CD4-positive, alpha-beta memory T cell (primary cell): ENCODE measurements at regions not wholly inside any gene's neighbourhood (a gene's known extent, or its start where the extent isn't known, plus 50 kb on each side); places are given as distances from the start of the nearest gene placed in this dataset.

Source experiments
- CTCF ChIA-PET: fragments of 350-600 bp; sonication (Branson Sonifier 250); formaldehyde crosslinking; loops from one replicate; lab custom pipeline; 2021; ENCODE audit warnings: inconsistent platforms; ENCODE audit not compliant: partially characterized antibody; lab: Charles Lee
- POLR2A ChIA-PET: fragments of 350-600 bp; sonication (Branson Sonifier 250); formaldehyde crosslinking; loops from one replicate; lab custom pipeline; 2021; ENCODE audit not compliant: partially characterized antibody; lab: Charles Lee
- DNase-seq, 5 donors: peaks; one replicate each; pipeline versions ENCODE4 v3.0.0 to v3.0.0-alpha.2; 2020 to 2022; ENCODE audit warnings: mixed read lengths in 1 of 5
- H3K27ac ChIP-seq: one replicate; pipeline ENCODE4 v1.7.0; 2013; ENCODE audit warnings: low read depth, low read length
- H3K27me3 ChIP-seq: 2 replicates; pipeline ENCODE4 v1.7.0; 2013; ENCODE audit warnings: mild to moderate bottlenecking, low read length, moderate library complexity; ENCODE audit not compliant: insufficient read depth
- H3K36me3 ChIP-seq: 2 replicates; pipeline ENCODE4 v1.7.0; 2013; ENCODE audit warnings: mild to moderate bottlenecking, low read length, moderate library complexity; ENCODE audit not compliant: insufficient read depth
- H3K4me1 ChIP-seq: 2 replicates; pipeline ENCODE4 v1.7.0; 2013; ENCODE audit warnings: mild to moderate bottlenecking, low read length, moderate library complexity; ENCODE audit not compliant: insufficient read depth
- H3K4me3 ChIP-seq, 2 donors: one replicate each; pipeline ENCODE4 v1.7.0; 2013; ENCODE audit warnings: low read length in 2 of 2, mild to moderate bottlenecking in 1 of 2
- H3K9me3 ChIP-seq, 2 donors: one replicate each; pipeline ENCODE4 v1.7.0; 2013; ENCODE audit warnings: low read length in 2 of 2, control low read depth in 1 of 2; ENCODE audit not compliant: control insufficient read depth in 1 of 2
- H3K27ac Mint-ChIP-seq, 7 donors: one replicate each; pipeline ENCODE4 v1.8.0; 2020 to 2021; ENCODE audit warnings: mixed read lengths in 7 of 7, mild to moderate bottlenecking in 6 of 7, inconsistent platforms in 3 of 7, moderate library complexity in 3 of 7
- H3K27me3 Mint-ChIP-seq, 2 donors: one replicate each; pipeline ENCODE4 v1.8.0; 2020 to 2021; ENCODE audit warnings: mixed read lengths in 2 of 2
- H3K36me3 Mint-ChIP-seq, 2 donors: one replicate each; pipeline ENCODE4 v1.8.0; 2020 to 2021; ENCODE audit warnings: mixed read lengths in 2 of 2, inconsistent platforms in 1 of 2, mild to moderate bottlenecking in 1 of 2
- H3K4me1 Mint-ChIP-seq, 4 donors: one replicate each; pipeline ENCODE4 v1.8.0; 2020 to 2021; ENCODE audit warnings: mixed read lengths in 4 of 4, mild to moderate bottlenecking in 1 of 4
- H3K4me3 Mint-ChIP-seq, 8 donors: one replicate each; pipeline ENCODE4 v1.8.0; 2020 to 2021; ENCODE audit warnings: mixed read lengths in 8 of 8, mild to moderate bottlenecking in 7 of 8, moderate library complexity in 6 of 8, inconsistent platforms in 3 of 8
- H3K9me3 Mint-ChIP-seq, 8 donors: one replicate each; pipeline ENCODE4 v1.8.0; 2020 to 2021; ENCODE audit warnings: mixed read lengths in 8 of 8, mild to moderate bottlenecking in 5 of 8, inconsistent platforms in 3 of 8, moderate library complexity in 1 of 8
- intact Hi-C: fragments of 100-400 bp; cut with micrococcal nuclease; formaldehyde crosslinking; loops from one replicate; pipeline ENCODE4 v1.15.1; 2023

DNA sequence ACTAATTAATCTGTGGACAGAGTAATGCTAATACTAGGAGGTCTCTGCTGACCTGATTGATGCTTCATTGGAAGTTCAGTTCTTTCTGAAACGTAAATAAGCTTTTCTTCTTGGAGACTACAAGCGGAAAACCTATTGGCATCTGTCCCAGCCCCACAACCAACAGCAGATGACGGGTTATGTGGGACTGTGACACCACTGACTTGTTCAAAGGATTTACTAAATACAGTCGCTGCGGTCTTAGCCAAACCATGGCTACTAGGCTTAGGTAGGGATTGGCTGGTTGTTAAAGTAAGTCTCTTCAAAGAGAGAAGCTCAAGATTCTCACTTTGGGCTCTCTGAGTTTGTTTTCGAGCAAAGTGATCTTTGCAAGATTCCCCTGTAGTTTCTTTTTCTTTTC is 68.3 kb downstream of the HYCC1 start:
- H3K4me1 Mint-ChIP-seq: no peaks in the 10 kb centered on the region
- Histone ChIP-seq H3K9me3 (no peaks in the 10 kb centered on the region), H3K4me3 (no peak overlapping the region), H3K36me3 (no peaks in the 10 kb centered on the region), H3K4me1 (no peaks in the 10 kb centered on the region), H3K27me3 (no peaks in the 10 kb centered on the region), H3K27ac (no peak overlapping the region)
- ChIA-PET POLR2A (no interaction called here), CTCF (no interaction called here)
- no peaks in the 10 kb centered on the region for H3K9me3 Mint-ChIP-seq
- intact Hi-C loops: no loop called here
- H3K27ac Mint-ChIP-seq: no peak overlapping the region
- no peaks in the 10 kb centered on the region for H3K27me3 Mint-ChIP-seq
- peaks cover 4 to 21% of the 10 kb centered on the region in 2 donors for H3K36me3 Mint-ChIP-seq
- H3K4me3 Mint-ChIP-seq: no peak overlapping the region
- DNase-seq: no peak

DNA sequence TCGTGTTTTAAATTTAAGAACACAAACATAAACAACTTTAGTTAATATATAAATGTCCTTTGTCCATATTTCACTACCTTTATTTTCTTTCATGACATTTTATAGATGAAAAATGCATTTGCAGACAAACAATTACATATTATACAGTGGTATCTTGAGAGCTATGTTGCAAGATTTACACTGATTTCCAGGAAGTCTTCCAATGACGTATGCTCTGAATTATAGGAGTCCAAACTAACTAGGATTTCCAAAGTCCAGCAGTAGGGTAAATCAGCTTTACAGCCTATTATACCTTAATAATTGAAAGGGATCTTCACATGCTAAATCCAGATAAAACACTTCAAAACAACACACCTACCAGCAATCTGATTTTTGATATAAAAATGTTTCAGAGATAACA is 69.4 kb downstream of the HYCC1 start:
- Histone ChIP-seq H3K27me3 (no peaks in the 10 kb centered on the region), H3K4me3 (no peak overlapping the region), H3K27ac (no peak overlapping the region), H3K9me3 (no peaks in the 10 kb centered on the region), H3K4me1 (no peaks in the 10 kb centered on the region), H3K36me3 (no peaks in the 10 kb centered on the region)
- no peak overlapping the region for H3K27ac Mint-ChIP-seq
- intact Hi-C loops: no loop called here
- CTCF ChIA-PET: no interaction called here
- peaks cover 5 to 21% of the 10 kb centered on the region in 2 donors for H3K36me3 Mint-ChIP-seq
- H3K9me3 Mint-ChIP-seq: no peaks in the 10 kb centered on the region
- no peak for DNase-seq
- POLR2A ChIA-PET: no interaction called here
- no peak overlapping the region for H3K4me3 Mint-ChIP-seq
- no peaks in the 10 kb centered on the region for H3K4me1 Mint-ChIP-seq
- no peaks in the 10 kb centered on the region for H3K27me3 Mint-ChIP-seq

DNA sequence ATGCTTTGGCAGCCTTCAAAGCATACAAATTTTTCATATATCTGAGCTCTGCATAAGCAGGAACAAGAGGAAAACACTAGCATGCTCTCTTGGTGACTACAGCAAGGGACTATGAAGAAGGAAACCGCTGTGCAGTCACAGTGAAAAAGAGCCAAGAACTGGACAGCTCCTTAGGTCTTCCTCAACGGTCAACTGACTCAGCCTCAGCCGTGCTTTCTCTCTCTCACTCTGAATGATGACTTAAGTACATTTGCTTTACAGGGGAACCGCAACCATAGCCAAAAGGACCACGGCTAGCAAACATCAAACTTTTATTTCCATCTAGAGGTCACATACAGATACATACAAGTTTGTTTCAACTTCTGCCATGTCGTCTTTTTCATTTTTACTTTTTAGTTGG is 69.9 kb downstream of the HYCC1 start:
- POLR2A ChIA-PET: no interaction called here
- Mint-ChIP-seq H3K9me3 (no peaks in the 10 kb centered on the region), H3K4me3 (no peak overlapping the region), H3K27ac (no peak overlapping the region), H3K4me1 (no peaks in the 10 kb centered on the region), H3K27me3 (no peaks in the 10 kb centered on the region), H3K36me3 (peaks cover 5 to 21% of the 10 kb centered on the region in 2 donors)
- Histone ChIP-seq H3K9me3 (no peaks in the 10 kb centered on the region), H3K36me3 (no peaks in the 10 kb centered on the region), H3K27me3 (no peaks in the 10 kb centered on the region), H3K4me1 (no peaks in the 10 kb centered on the region), H3K4me3 (no peak overlapping the region), H3K27ac (no peak overlapping the region)
- no peak for DNase-seq
- intact Hi-C loops: no loop called here
- CTCF ChIA-PET: no interaction called here

DNA sequence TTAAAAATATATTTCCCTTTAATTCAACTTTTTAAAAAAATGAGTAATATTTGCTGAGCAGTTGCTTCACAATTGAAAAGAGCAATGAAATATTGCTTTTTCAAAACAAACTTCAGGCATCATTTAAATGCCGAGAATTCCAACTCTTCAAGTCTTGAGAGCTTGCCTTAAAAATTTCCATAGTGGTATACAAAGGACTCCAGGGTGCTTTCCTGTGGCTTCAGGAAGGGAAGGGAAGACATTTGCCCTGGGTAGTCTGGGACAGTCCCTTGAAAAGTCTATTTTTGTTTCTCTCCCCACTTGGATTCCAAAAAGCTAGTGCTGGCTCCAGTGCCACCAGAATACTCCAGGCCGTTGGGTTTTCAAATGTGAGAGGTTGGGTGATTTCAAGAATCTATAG is 71.7 kb downstream of the HYCC1 start:
- H3K36me3 Mint-ChIP-seq: peaks cover 5 to 21% of the 10 kb centered on the region in 2 donors
- CTCF ChIA-PET: no interaction called here
- no peak overlapping the region for H3K27ac Mint-ChIP-seq

DNA sequence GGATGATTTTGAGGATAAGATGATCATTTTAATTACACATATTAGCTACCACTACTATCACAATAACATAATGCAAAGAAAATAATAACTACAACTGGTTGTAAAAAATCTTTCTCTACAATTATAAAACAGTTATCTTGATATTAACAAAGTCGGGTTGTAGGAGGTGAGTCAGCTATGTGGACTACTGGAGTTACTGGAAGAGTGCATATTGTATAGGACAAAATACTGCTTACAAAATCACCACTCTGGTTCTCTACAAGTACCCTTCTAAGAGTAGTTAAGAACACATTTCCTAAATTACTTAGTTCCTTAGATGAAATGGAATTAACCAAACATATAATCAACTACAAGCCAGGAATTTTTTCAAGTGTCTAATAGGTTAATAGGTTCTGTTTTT is 74.1 kb downstream of the HYCC1 start:
- peaks cover 1 to 7% of the 10 kb centered on the region in 2 donors for H3K36me3 Mint-ChIP-seq
- no peak overlapping the region for H3K27ac ChIP-seq
- no peaks in the 10 kb centered on the region for H3K9me3 ChIP-seq
- no peak overlapping the region for H3K4me3 Mint-ChIP-seq
- DNase-seq: no peak
- no peaks in the 10 kb centered on the region for H3K4me1 ChIP-seq
- ChIA-PET POLR2A (no interaction called here), CTCF (no interaction called here)
- H3K27me3 ChIP-seq: no peaks in the 10 kb centered on the region
- intact Hi-C loops: no loop called here
- no peak overlapping the region for H3K27ac Mint-ChIP-seq
- no peaks in the 10 kb centered on the region for H3K36me3 ChIP-seq
- H3K4me1 Mint-ChIP-seq: no peaks in the 10 kb centered on the region
- H3K27me3 Mint-ChIP-seq: no peaks in the 10 kb centered on the region
- no peak overlapping the region for H3K4me3 ChIP-seq
- H3K9me3 Mint-ChIP-seq: no peaks in the 10 kb centered on the region

More for the DNA sequence above, 71.7 kb downstream of the HYCC1 start:
- no peaks in the 10 kb centered on the region for H3K4me1 Mint-ChIP-seq
- DNase-seq: no peak
- no peaks in the 10 kb centered on the region for H3K36me3 ChIP-seq
- intact Hi-C loops: no loop called here
- no peaks in the 10 kb centered on the region for H3K27me3 Mint-ChIP-seq
- no peaks in the 10 kb centered on the region for H3K9me3 Mint-ChIP-seq
- H3K4me1 ChIP-seq: no peaks in the 10 kb centered on the region
- no peaks in the 10 kb centered on the region for H3K9me3 ChIP-seq
- H3K4me3 Mint-ChIP-seq: no peak overlapping the region
- no peak overlapping the region for H3K27ac ChIP-seq
- no peaks in the 10 kb centered on the region for H3K27me3 ChIP-seq
- H3K4me3 ChIP-seq: no peak overlapping the region
- POLR2A ChIA-PET: no interaction called here

DNA sequence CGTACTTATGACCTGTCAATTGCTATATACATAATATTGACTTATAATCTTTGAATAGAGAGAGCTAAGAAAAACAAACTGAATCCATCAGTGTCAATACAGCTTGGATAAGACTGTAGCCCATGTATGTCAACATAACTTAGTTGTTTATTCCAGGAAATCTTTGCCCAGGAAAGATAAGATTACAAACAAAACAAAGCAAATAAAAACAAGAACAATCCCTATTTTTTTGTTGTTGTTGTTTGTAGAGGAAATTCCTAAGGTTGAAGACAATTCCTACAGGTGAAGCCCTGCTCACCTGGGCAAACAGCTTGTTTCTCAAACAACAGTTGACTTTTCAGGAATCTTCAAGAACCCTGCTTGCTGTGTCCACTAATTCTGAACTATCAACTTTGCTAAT is 76.0 kb downstream of the HYCC1 start:
- H3K36me3 ChIP-seq: no peaks in the 10 kb centered on the region
- H3K4me1 Mint-ChIP-seq: no peaks in the 10 kb centered on the region
- no peak overlapping the region for H3K4me3 Mint-ChIP-seq
- intact Hi-C loops: no loop called here
- H3K9me3 ChIP-seq: no peaks in the 10 kb centered on the region
- no peaks in the 10 kb centered on the region for H3K27me3 Mint-ChIP-seq
- no peaks in the 10 kb centered on the region for H3K4me1 ChIP-seq
- H3K4me3 ChIP-seq: no peak overlapping the region
- no peak overlapping the region for H3K27ac Mint-ChIP-seq
- peaks cover 0 to 1% of the 10 kb centered on the region in 2 donors for H3K36me3 Mint-ChIP-seq
- ChIA-PET POLR2A (no interaction called here), CTCF (no interaction called here)
- H3K9me3 Mint-ChIP-seq: no peaks in the 10 kb centered on the region
- H3K27me3 ChIP-seq: no peaks in the 10 kb centered on the region
- H3K27ac ChIP-seq: no peak overlapping the region
- DNase-seq: no peak

DNA sequence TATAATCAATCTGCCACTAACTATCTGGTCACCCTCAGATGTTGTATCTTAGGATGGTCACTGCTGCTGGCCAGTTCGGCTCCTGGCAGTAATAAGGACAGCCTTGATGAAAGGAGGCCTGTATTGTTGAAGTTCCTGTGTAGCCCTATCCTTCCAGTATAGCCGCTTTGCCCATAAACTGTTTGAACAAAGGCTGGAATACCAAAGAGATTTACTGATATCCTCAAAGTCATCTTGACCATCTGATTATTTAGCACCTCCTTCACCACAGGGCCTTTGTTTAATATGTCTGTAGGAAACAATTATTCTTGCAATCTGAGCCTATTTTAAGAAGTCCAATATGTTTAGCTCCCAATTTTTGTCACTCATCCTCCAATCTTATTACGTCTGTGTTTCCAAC is 77.7 kb downstream of the HYCC1 start:
- no peaks in the 10 kb centered on the region for H3K36me3 ChIP-seq
- H3K9me3 ChIP-seq: no peaks in the 10 kb centered on the region
- H3K4me1 ChIP-seq: no peaks in the 10 kb centered on the region
- Mint-ChIP-seq H3K27me3 (no peaks in the 10 kb centered on the region), H3K9me3 (no peaks in the 10 kb centered on the region), H3K36me3 (peaks cover 0 to 1% of the 10 kb centered on the region in 2 donors), H3K4me1 (no peaks in the 10 kb centered on the region), H3K4me3 (no peak overlapping the region), H3K27ac (no peak overlapping the region)
- intact Hi-C loops: no loop called here
- H3K27me3 ChIP-seq: no peaks in the 10 kb centered on the region
- H3K27ac ChIP-seq: no peak overlapping the region
- no peak overlapping the region for H3K4me3 ChIP-seq
- CTCF ChIA-PET: no interaction called here
- POLR2A ChIA-PET: no interaction called here
- no peak for DNase-seq

DNA sequence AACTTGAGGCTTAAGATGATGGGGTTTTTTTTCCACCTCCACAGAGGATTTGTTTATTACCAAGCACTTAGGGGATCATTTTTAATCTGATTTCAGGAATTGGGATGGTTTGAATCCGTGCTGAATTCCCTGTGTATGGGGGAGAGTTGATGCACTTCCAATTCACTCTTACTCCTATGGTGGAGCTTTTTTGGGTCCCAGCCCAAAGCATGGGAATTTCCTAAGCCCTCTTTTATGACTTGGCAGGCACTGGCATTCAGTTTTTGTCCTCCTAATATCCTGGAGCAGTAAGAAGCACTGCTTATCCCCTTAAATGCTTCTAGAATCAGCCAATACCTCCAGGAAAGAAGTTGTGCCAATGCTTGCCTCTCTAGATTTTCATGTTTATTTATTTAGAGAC is 78.7 kb downstream of the HYCC1 start:
- Histone ChIP-seq H3K4me3 (no peak overlapping the region), H3K36me3 (no peaks in the 10 kb centered on the region), H3K27me3 (no peaks in the 10 kb centered on the region), H3K9me3 (no peaks in the 10 kb centered on the region), H3K27ac (no peak overlapping the region), H3K4me1 (no peaks in the 10 kb centered on the region)
- H3K4me1 Mint-ChIP-seq: no peaks in the 10 kb centered on the region
- peaks cover 0 to 6% (median 3%) of the 10 kb centered on the region in 8 donors for H3K9me3 Mint-ChIP-seq
- peaks cover 1 to 4% of the 10 kb centered on the region in 2 donors for H3K36me3 Mint-ChIP-seq
- no peak overlapping the region for H3K4me3 Mint-ChIP-seq
- H3K27ac Mint-ChIP-seq: no peak overlapping the region
- intact Hi-C loops: no loop called here
- ChIA-PET CTCF (no interaction called here), POLR2A (no interaction called here)
- no peak for DNase-seq
- H3K27me3 Mint-ChIP-seq: no peaks in the 10 kb centered on the region
